ENCODE measurements at regions not wholly inside any gene's neighbourhood (a gene's known extent, or its start where the extent isn't known, plus 50 kb on each side); places are given as distances from the start of the nearest gene placed in this dataset.
"Not testable (repeated sequence)": the region's sequence is repeated elsewhere in the genome, so short reads cannot be mapped to it uniquely, and the experiment has no call there.

- ATAC-seq (no peak), DNase-seq (no peak)
- no peak overlapping the region for H3K27ac ChIP-seq
- no peaks in the 10 kb centered on the region for H3K36me3 ChIP-seq
- intact Hi-C loops (cut with DNase I), result no loop called here
- no peaks in the 10 kb centered on the region for H3K4me1 ChIP-seq
- no peak for TF ChIP-seq POLR2A (IDR thresholded peaks at IDR 0.05)
- no peak for TF ChIP-seq CTCF (IDR thresholded peaks at IDR 0.05)
- no peak overlapping the region for H3K4me3 ChIP-seq
- H3K27me3 ChIP-seq, result no peaks in the 10 kb centered on the region
- no peaks in the 10 kb centered on the region for H3K9me3 ChIP-seq
- 76 to 85% (median 82%) methylated on average over 1 of the region's 1 CpG for WGBS, 4 donors
Measured at GRCh38 chr4:167906851-167907250, 185.5 kb upstream of the ANXA10 start.

GRCh38 chr4:167908816-167909215 is 183.5 kb upstream of the ANXA10 start:
- Histone ChIP-seq H3K27me3 (no peaks in the 10 kb centered on the region), H3K9me3 (peaks cover 0 to 4% (median 0%) of the 10 kb centered on the region in 12 donors), H3K4me3 (no peak overlapping the region), H3K36me3 (no peaks in the 10 kb centered on the region), H3K27ac (no peak overlapping the region), H3K4me1 (no peaks in the 10 kb centered on the region)
- intact Hi-C loops (cut with DNase I), result no loop called here
- TF ChIP-seq POLR2A (IDR thresholded peaks at IDR 0.05), result no peak
- no peak for TF ChIP-seq CTCF (IDR thresholded peaks at IDR 0.05)
- ATAC-seq, result no peak
- DNase-seq, result no peak

GRCh38 chr4:167912535-167912934 is 179.8 kb upstream of the ANXA10 start:
- peaks cover 0 to 11% (median 0%) of the 10 kb centered on the region in 12 donors for H3K9me3 ChIP-seq
- H3K27me3 ChIP-seq; H3K4me1 ChIP-seq; H3K36me3 ChIP-seq; intact Hi-C loops (cut with DNase I); DNase-seq; ATAC-seq; H3K27ac ChIP-seq; H3K4me3 ChIP-seq: not testable (repeated sequence)
- WGBS, 4 donors, result 83 to 89% (median 84%) methylated on average over 3 of the region's 3 CpGs

- no peak for TF ChIP-seq POLR2A (IDR thresholded peaks at IDR 0.05)
- TF ChIP-seq CTCF (IDR thresholded peaks at IDR 0.05), result no peak
- intact Hi-C loops (cut with DNase I), result no loop called here
- Histone ChIP-seq H3K27ac (no peak overlapping the region), H3K27me3 (no peaks in the 10 kb centered on the region), H3K36me3 (no peaks in the 10 kb centered on the region), H3K9me3 (peaks cover 0 to 22% (median 4%) of the 10 kb centered on the region in 12 donors), H3K4me1 (no peaks in the 10 kb centered on the region), H3K4me3 (no peak overlapping the region)
- no peak for DNase-seq
- 34 to 88% (median 73%) methylated on average over 1 of the region's 1 CpG for WGBS, 4 donors
- no peak for ATAC-seq
Measured at GRCh38 chr4:167918077-167918476, 174.3 kb upstream of the ANXA10 start.

GRCh38 chr4:167930166-167930565 is 162.2 kb upstream of the ANXA10 start:
- no peak for TF ChIP-seq POLR2A (IDR thresholded peaks at IDR 0.05)
- Histone ChIP-seq H3K36me3 (no peaks in the 10 kb centered on the region), H3K4me1 (no peaks in the 10 kb centered on the region), H3K9me3 (no peaks in the 10 kb centered on the region), H3K27me3 (no peaks in the 10 kb centered on the region), H3K27ac (no peak overlapping the region), H3K4me3 (no peak overlapping the region)
- WGBS, 4 donors, result 38 to 75% (median 60%) methylated on average over 1 of the region's 1 CpG
- intact Hi-C loops (cut with DNase I), result no loop called here
- ATAC-seq (no peak), DNase-seq (no peak)

All from heart left ventricle (tissue), 16 donors.